ENCODE measurements at regions not wholly inside any gene's neighbourhood (a gene's known extent, or its start where the extent isn't known, plus 50 kb on each side); places are given as distances from the start of the nearest gene placed in this dataset.

- no peaks in the 10 kb centered on the region for H3K9me2 ChIP-seq (replicated peaks; ENCODE audit: insufficient read depth, low read length)
- H3F3A ChIP-seq (ENCODE audit: insufficient read depth), result no peaks in the 10 kb centered on the region
- no peak overlapping the region for H3K9ac ChIP-seq (ENCODE audit: low read length)
- no peaks in the 10 kb centered on the region for H3K36me3 ChIP-seq (ENCODE audit: low read length)
- H3K79me2 ChIP-seq (ENCODE audit: insufficient read depth, low read length), result no peaks in the 10 kb centered on the region
- H3K9me3 ChIP-seq (ENCODE audit: insufficient read depth, low read length), result no peaks in the 10 kb centered on the region
- H3K4me2 ChIP-seq (ENCODE audit: low read depth, low read length, poor library complexity, severe bottlenecking), result no peak overlapping the region
- no peak for TF ChIP-seq CTCF (IDR thresholded peaks at IDR 0.05; ENCODE audit: insufficient read depth, low read length, poor library complexity, severe bottlenecking)
- TF ChIP-seq EZH2phosphoT487 (conservative IDR thresholded peaks at IDR 0.05; ENCODE audit: low read length), result no peak
- no peaks in the 10 kb centered on the region for H3K27me3 ChIP-seq (ENCODE audit: low read length)
- H2AFZ ChIP-seq (ENCODE audit: low read depth, low read length, severe bottlenecking), result no peak overlapping the region
- H4K20me1 ChIP-seq (ENCODE audit: low read depth, low read length), result no peaks in the 10 kb centered on the region
- no peak overlapping the region for H3K4me3 ChIP-seq (ENCODE audit: insufficient read depth, low read length, poor library complexity, severe bottlenecking)
- no peak overlapping the region for H3K27ac ChIP-seq (ENCODE audit: low read depth, low read length)
These were observed 500.2 kb upstream of the CDH4 start for GRCh38 chr20:60751826-60752225.

GRCh38 chr20:60752741-60753420, 499.2 kb upstream of the CDH4 start:
- H3K27me3 ChIP-seq (ENCODE audit: low read length), result no peaks in the 10 kb centered on the region
- H3K79me2 ChIP-seq (ENCODE audit: insufficient read depth, low read length), result no peaks in the 10 kb centered on the region
- H3K36me3 ChIP-seq (ENCODE audit: low read length), result no peaks in the 10 kb centered on the region
- H3K4me3 ChIP-seq (ENCODE audit: insufficient read depth, low read length, poor library complexity, severe bottlenecking), result no peak overlapping the region
- H4K20me1 ChIP-seq (ENCODE audit: low read depth, low read length), result no peaks in the 10 kb centered on the region
- no peak overlapping the region for H2AFZ ChIP-seq (ENCODE audit: low read depth, low read length, severe bottlenecking)
- no peak overlapping the region for H3K4me2 ChIP-seq (ENCODE audit: low read depth, low read length, poor library complexity, severe bottlenecking)
- no peaks in the 10 kb centered on the region for H3K9me3 ChIP-seq (ENCODE audit: insufficient read depth, low read length)
- no peaks in the 10 kb centered on the region for H3F3A ChIP-seq (ENCODE audit: insufficient read depth)
- H3K9ac ChIP-seq (ENCODE audit: low read length), result no peak overlapping the region
- TF ChIP-seq CTCF (IDR thresholded peaks at IDR 0.05; ENCODE audit: insufficient read depth, low read length, poor library complexity, severe bottlenecking) (no peak), EZH2phosphoT487 (conservative IDR thresholded peaks at IDR 0.05; ENCODE audit: low read length) (no peak)
- H3K27ac ChIP-seq (ENCODE audit: low read depth, low read length), result no peak overlapping the region
- no peaks in the 10 kb centered on the region for H3K9me2 ChIP-seq (replicated peaks; ENCODE audit: insufficient read depth, low read length)

- no peaks in the 10 kb centered on the region for H3K9me2 ChIP-seq (replicated peaks; ENCODE audit: insufficient read depth, low read length)
- H4K20me1 ChIP-seq (ENCODE audit: low read depth, low read length), result no peaks in the 10 kb centered on the region
- no peaks in the 10 kb centered on the region for H3K36me3 ChIP-seq (ENCODE audit: low read length)
- no peaks in the 10 kb centered on the region for H3K27me3 ChIP-seq (ENCODE audit: low read length)
- H3K9ac ChIP-seq (ENCODE audit: low read length), result no peak overlapping the region
- H3K27ac ChIP-seq (ENCODE audit: low read depth, low read length), result no peak overlapping the region
- H3K4me3 ChIP-seq (ENCODE audit: insufficient read depth, low read length, poor library complexity, severe bottlenecking), result no peak overlapping the region
- H2AFZ ChIP-seq (ENCODE audit: low read depth, low read length, severe bottlenecking), result no peak overlapping the region
- no peak overlapping the region for H3K4me2 ChIP-seq (ENCODE audit: low read depth, low read length, poor library complexity, severe bottlenecking)
- TF ChIP-seq EZH2phosphoT487 (conservative IDR thresholded peaks at IDR 0.05; ENCODE audit: low read length) (no peak), CTCF (IDR thresholded peaks at IDR 0.05; ENCODE audit: insufficient read depth, low read length, poor library complexity, severe bottlenecking) (no peak)
- H3F3A ChIP-seq (ENCODE audit: insufficient read depth), result no peaks in the 10 kb centered on the region
- no peaks in the 10 kb centered on the region for H3K79me2 ChIP-seq (ENCODE audit: insufficient read depth, low read length)
- no peaks in the 10 kb centered on the region for H3K9me3 ChIP-seq (ENCODE audit: insufficient read depth, low read length)
These were observed 497.2 kb upstream of the CDH4 start for GRCh38 chr20:60754856-60755255.
